GM23338 (cell line): ENCODE measurements at regions not wholly inside any gene's neighbourhood (a gene's known extent, or its start where the extent isn't known, plus 50 kb on each side); places are given as distances from the start of the nearest gene placed in this dataset.

Experiments used
- ATAC-seq: fragments of 200-7000 bp; cut with Tn5 transposase; 3 replicates; pipeline ENCODE4 v1.9.1; 2020
- DNase-seq: peaks from one replicate; pipeline ENCODE4 v3.0.0-alpha.2; 2015; ENCODE audit warnings: low spot score
- H2AFZ ChIP-seq: fragments of 200-600 bp; sonication (generic); 2 replicates; pipeline ENCODE4 v1.8.0; 2016; ENCODE audit warnings: antibody characterized with exemption, mild to moderate bottlenecking, moderate library complexity
- H3F3A ChIP-seq: fragments of 200-600 bp; sonication (generic); replicated peaks from 2 replicates; pipeline ENCODE4 v1.8.0; 2017; ENCODE audit warnings: antibody characterized with exemption, mixed run types, low read depth
- H3K27ac ChIP-seq: fragments of 200-600 bp; sonication (generic); 2 replicates; pipeline ENCODE4 v1.6.1; 2016; ENCODE audit warnings: low read depth
- H3K27me3 ChIP-seq: fragments of 200-600 bp; sonication (generic); 2 replicates; pipeline ENCODE4 v1.8.0; 2016; ENCODE audit warnings: mild to moderate bottlenecking, mixed run types, moderate library complexity; ENCODE audit not compliant: insufficient read depth
- H3K36me3 ChIP-seq: fragments of 200-600 bp; sonication (generic); 2 replicates; pipeline ENCODE4 v1.8.0; 2016; ENCODE audit warnings: mild to moderate bottlenecking; ENCODE audit not compliant: insufficient read depth
- H3K4me1 ChIP-seq: fragments of 200-600 bp; sonication (generic); 2 replicates; pipeline ENCODE4 v1.8.0; 2016; ENCODE audit warnings: mild to moderate bottlenecking, moderate library complexity; ENCODE audit not compliant: insufficient read depth
- H3K4me2 ChIP-seq: fragments of 200-600 bp; sonication (generic); 2 replicates; pipeline ENCODE4 v1.7.1; 2017; ENCODE audit warnings: mixed run types
- H3K4me3 ChIP-seq: fragments of 200-600 bp; sonication (generic); 2 replicates; pipeline ENCODE4 v1.6.1; 2016; ENCODE audit warnings: mixed run types
- H3K79me2 ChIP-seq: fragments of 200-600 bp; sonication (generic); replicated peaks from 2 replicates; pipeline ENCODE4 v1.8.0; 2017; ENCODE audit warnings: mild to moderate bottlenecking; ENCODE audit not compliant: insufficient read depth
- H3K9me2 ChIP-seq: fragments of 200-600 bp; sonication (generic); 2 replicates; pipeline ENCODE4 v1.8.0; 2017; ENCODE audit not compliant: insufficient read depth
- H4K20me1 ChIP-seq: fragments of 200-600 bp; sonication (generic); replicated peaks from 2 replicates; pipeline ENCODE4 v1.8.0; 2017; ENCODE audit warnings: mild to moderate bottlenecking; ENCODE audit not compliant: insufficient read depth
- H3K27ac Mint-ChIP-seq: 2 replicates; pipeline ENCODE4 v1.8.0; 2020; ENCODE audit warnings: inconsistent platforms, mild to moderate bottlenecking, moderate library complexity, mixed read lengths
- H3K27me3 Mint-ChIP-seq: 3 replicates; pipeline ENCODE4 v1.8.0; 2022; ENCODE audit warnings: low read depth, mild to moderate bottlenecking, moderate library complexity, mixed read lengths, inconsistent platforms; ENCODE audit not compliant: insufficient read depth, poor library complexity
- H3K36me3 Mint-ChIP-seq: 3 replicates; pipeline ENCODE4 v1.8.0; 2021; ENCODE audit warnings: low read depth, mild to moderate bottlenecking, inconsistent platforms, moderate library complexity, mixed read lengths
- H3K4me1 Mint-ChIP-seq: 3 replicates; pipeline ENCODE4 v1.8.0; 2020; ENCODE audit warnings: mild to moderate bottlenecking, inconsistent platforms, mixed read lengths
- H3K4me3 Mint-ChIP-seq: 3 replicates; pipeline ENCODE4 v1.8.0; 2021; ENCODE audit warnings: moderate library complexity, mild to moderate bottlenecking, inconsistent platforms, mixed read lengths
- H3K9me3 Mint-ChIP-seq: 3 replicates; pipeline ENCODE4 v1.8.0; 2020; ENCODE audit warnings: moderate library complexity, mild to moderate bottlenecking, inconsistent platforms, mixed read lengths
- CREB1 ChIP-seq: fragments of 250-450 bp; sonication (Bioruptor Pico); IDR thresholded peaks from 2 replicates; pipeline ENCODE4 v1.5.0; 2020; ENCODE audit warnings: low read depth, mild to moderate bottlenecking, moderate library complexity
- ETS1 ChIP-seq: IDR thresholded peaks from 2 replicates; pipeline ENCODE4 v1.6.1; 2016; ENCODE audit warnings: antibody characterized with exemption
- EZH2phosphoT487 ChIP-seq: fragments of 200-600 bp; sonication (generic); IDR thresholded peaks from one replicate; pipeline ENCODE4 v1.8.1; 2018; ENCODE audit warnings: antibody characterized with exemption; ENCODE audit not compliant: unreplicated experiment
- JUNB ChIP-seq: IDR thresholded peaks from one replicate; pipeline ENCODE4 v1.6.1; 2016; ENCODE audit warnings: antibody characterized with exemption; ENCODE audit not compliant: unreplicated experiment
- NANOG ChIP-seq: IDR thresholded peaks from 2 replicates; pipeline ENCODE4 v1.6.1; 2016; ENCODE audit warnings: antibody characterized with exemption, borderline replicate concordance
- REST ChIP-seq: IDR thresholded peaks from one replicate; pipeline ENCODE4 v1.6.1; 2018; ENCODE audit warnings: antibody characterized with exemption; ENCODE audit not compliant: unreplicated experiment
- STAT1 ChIP-seq: IDR thresholded peaks from one replicate; pipeline ENCODE4 v1.6.1; 2016; ENCODE audit warnings: antibody characterized with exemption; ENCODE audit not compliant: unreplicated experiment
- ZNF114 ChIP-seq: fragments of 250-450 bp; sonication (Bioruptor Pico); IDR thresholded peaks from 2 replicates; pipeline ENCODE4 v1.5.0; 2020; ENCODE audit warnings: mild to moderate bottlenecking, moderate library complexity

GRCh38 chr3:153372326-153372725, 210.3 kb downstream of the RAP2B start:
- Histone ChIP-seq H3K27me3 (no peaks in the 10 kb centered on the region), H3F3A (no peaks in the 10 kb centered on the region), H4K20me1 (no peaks in the 10 kb centered on the region), H3K9me2 (0 out of 2 replicates have a peak, but pooled peaks cover 3% of the 10 kb centered on the region), H2AFZ (no peak overlapping the region), H3K79me2 (no peaks in the 10 kb centered on the region), H3K4me3 (no peak overlapping the region), H3K27ac (no peak overlapping the region), H3K4me1 (no peaks in the 10 kb centered on the region), H3K4me2 (no peak overlapping the region), H3K36me3 (peaks cover 3% of the 10 kb centered on the region; the same call in 1 of the 2 replicates)
- no peaks in the 10 kb centered on the region for H3K27me3 Mint-ChIP-seq
- TF ChIP-seq EZH2phosphoT487 = no peak
- no peak for TF ChIP-seq ETS1
- TF ChIP-seq REST = no peak
- TF ChIP-seq STAT1 = no peak
- no peak for TF ChIP-seq CREB1 (CRISPR knock-in tag)
- no peak for TF ChIP-seq JUNB
- no peak for TF ChIP-seq NANOG
- no peak for TF ChIP-seq ZNF114 (CRISPR knock-in tag)
- no peaks in the 10 kb centered on the region for H3K4me1 Mint-ChIP-seq
- no peak for ATAC-seq
- H3K27ac Mint-ChIP-seq = no peak overlapping the region
- H3K36me3 Mint-ChIP-seq = peaks cover 19% of the 10 kb centered on the region
- no peak overlapping the region for H3K4me3 Mint-ChIP-seq
- H3K9me3 Mint-ChIP-seq = peaks cover 32% of the 10 kb centered on the region
- DNase-seq = no peak

GRCh38 chr3:153373606-153374005, 211.6 kb downstream of the RAP2B start:
- Mint-ChIP-seq H3K4me1 (no peaks in the 10 kb centered on the region), H3K4me3 (no peak overlapping the region), H3K36me3 (peaks cover 19% of the 10 kb centered on the region), H3K9me3 (peaks cover 33% of the 10 kb centered on the region), H3K27ac (no peak overlapping the region), H3K27me3 (no peaks in the 10 kb centered on the region)
- 0 out of 2 replicates have a peak, but pooled peaks cover 3% of the 10 kb centered on the region for H3K9me2 ChIP-seq
- H2AFZ ChIP-seq = no peak overlapping the region
- no peak for DNase-seq
- no peak overlapping the region for H3K27ac ChIP-seq
- H3K27me3 ChIP-seq = no peaks in the 10 kb centered on the region
- no peaks in the 10 kb centered on the region for H3K79me2 ChIP-seq
- H3K36me3 ChIP-seq = peaks cover 3% of the 10 kb centered on the region; the same call in 1 of the 2 replicates
- no peaks in the 10 kb centered on the region for H3F3A ChIP-seq
- no peaks in the 10 kb centered on the region for H3K4me1 ChIP-seq
- no peaks in the 10 kb centered on the region for H4K20me1 ChIP-seq
- no peak for ATAC-seq
- H3K4me3 ChIP-seq = no peak overlapping the region
- no peak overlapping the region for H3K4me2 ChIP-seq
- no peak for TF ChIP-seq CREB1 (CRISPR knock-in tag)
- TF ChIP-seq REST = no peak
- TF ChIP-seq NANOG = no peak
- no peak for TF ChIP-seq ZNF114 (CRISPR knock-in tag)
- TF ChIP-seq EZH2phosphoT487 = no peak
